NOMO-1 treated with DMSO at 0.1 percent for 48 hours (cell line): ENCODE measurements at regions not wholly inside any gene's neighbourhood (a gene's known extent, or its start where the extent isn't known, plus 50 kb on each side); places are given as distances from the start of the nearest gene placed in this dataset.
"Not testable (repeated sequence)": the region's sequence is repeated elsewhere in the genome, so short reads cannot be mapped to it uniquely, and the experiment has no call there.

Experiments used
- DNase-seq: peaks from one replicate; lab custom pipeline; 2025; ENCODE audit not compliant: unreplicated experiment; lab: John Stamatoyannopoulos, UW

DNA sequence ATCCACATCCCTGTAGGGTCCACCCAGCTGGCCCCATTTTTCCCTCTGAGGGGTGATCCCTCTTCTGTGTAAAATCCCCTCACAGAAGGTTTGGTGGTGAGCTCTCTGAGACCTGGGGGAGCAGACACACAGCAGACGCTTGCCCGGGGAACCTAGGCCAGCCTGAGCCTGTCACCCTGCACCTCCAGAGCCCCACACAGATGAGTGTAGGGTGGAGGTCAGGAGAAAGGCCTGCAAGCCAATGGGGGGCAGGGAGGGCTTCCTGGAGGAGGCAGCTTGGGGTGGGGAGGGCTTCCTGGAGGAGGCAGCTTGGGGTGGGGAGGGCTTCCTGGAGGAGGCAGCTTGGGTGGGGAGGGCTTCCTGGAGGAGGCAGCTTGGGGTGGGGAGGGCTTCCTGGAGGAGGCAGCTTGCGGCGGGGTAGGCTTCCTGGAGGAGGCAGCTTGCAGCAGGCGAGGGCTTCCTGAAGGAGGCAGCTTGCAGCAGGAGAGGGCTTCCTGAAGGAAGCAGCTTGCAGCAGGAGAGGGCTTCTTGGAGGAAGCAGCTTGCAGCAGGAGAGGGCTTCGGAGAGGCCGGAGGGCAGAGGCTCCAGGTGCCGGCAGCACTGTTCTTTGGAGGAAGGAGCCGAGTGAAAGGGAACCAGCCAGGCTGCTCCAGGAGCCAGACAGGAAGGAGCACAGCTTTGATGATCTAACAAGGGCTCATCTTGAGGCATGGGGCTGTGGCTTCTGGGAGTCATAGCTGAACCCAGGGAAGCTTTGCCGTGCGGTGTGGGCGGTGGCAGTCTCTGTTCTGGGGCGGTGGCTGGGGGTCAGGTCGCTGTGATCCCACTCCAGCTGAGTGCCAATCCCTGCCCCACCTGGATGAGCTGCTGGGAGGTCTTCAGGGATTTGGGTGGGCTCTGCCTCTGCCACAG is 83.7 kb upstream of the ZNF469 start:
- DNase-seq, result no peak

GRCh38 chr16:88299751-88300462 is 82.9 kb upstream of the ZNF469 start:
- DNase-seq, result no peak

- no peak for DNase-seq
These were observed 82.3 kb upstream of the ZNF469 start for GRCh38 chr16:88300463-88300835.

DNA sequence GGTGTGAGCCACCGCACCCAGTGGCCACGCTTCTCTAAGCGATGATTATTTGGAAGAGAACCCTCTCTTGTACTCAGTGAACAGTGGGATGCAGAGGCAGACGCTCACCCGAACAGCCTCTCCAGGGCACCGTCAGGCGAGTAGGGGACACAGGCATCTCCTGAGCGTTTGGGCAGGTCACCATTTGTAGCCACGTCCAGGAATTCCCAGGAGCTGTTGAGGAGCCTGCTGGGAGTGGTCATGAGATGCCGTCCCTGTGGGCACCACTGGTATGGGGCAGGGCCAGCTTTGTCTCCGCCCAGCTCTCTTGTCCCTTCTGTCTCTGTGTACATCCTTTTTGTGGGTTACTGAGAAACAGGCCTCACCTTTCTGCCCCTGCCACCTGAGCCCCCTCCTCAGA is 81.3 kb upstream of the ZNF469 start:
- no peak for DNase-seq

GRCh38 chr16:88301886-88302285 is 80.9 kb upstream of the ZNF469 start:
- no peak for DNase-seq

- no peak for DNase-seq
These were observed 80.1 kb upstream of the ZNF469 start for GRCh38 chr16:88302666-88303065.

DNA sequence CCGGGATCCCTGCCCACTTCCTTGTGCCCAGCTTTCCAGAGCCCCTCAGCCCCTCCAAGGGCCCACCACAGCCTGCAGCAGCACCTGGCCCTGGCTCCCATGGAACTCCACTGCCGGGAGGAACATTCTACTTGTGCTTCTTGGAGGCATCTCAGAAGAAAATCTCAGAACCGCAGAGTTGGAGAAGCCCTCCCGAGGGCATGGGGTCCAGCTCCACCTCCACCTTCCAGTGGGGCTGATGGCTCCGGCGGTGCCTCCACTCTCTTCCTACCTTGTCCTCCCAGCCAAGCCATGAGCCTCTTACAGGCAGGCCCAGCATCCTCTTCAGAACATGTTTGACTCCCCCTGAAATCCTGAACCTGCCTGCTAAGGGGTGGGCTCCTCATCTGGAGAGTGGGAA is 79.4 kb upstream of the ZNF469 start:
- no peak for DNase-seq

DNA sequence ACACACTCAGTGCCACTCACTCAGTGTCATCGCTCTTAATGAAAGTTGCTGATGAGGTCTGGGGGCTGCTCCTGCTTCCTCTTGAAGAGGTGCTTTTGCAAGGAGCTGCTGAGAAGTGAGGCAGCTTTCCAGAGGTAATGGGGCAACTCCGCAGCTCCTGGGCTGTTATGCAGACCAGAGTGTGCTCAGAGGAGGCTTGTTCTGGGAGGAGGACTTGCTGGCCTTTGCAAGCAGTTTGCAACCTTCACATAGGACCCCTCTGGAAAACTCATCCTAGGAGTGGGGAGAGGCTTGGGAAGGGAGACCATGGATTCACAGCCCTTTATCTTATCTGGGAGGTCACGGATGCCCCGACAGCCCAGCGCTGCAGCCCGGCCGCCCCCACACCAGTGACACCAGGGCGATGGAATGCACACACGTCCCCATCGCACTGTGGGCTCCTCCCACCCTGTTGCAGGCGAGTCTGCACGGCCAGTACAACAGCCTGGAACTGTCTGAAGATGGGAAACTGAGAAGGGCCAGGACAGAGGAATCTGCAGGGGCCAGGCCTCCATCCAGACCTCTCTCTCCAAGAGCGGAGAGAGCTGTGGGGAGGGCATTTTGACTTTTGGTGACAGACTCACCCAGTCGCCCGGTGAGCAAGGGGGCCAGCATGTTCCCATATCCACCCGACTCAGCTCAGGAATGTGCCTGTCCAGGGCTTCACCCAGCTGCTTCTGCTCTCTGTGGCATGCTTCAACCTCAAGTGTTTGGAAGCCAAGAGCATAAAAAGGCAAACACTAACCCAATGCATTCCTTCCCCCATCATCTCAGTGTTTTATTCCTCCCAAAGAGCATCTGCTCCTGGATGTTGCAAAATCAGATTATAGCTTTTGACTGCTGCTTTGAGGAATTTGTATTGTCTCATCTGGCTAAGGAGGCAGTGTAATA is 78.6 kb upstream of the ZNF469 start:
- no peak for DNase-seq

DNA sequence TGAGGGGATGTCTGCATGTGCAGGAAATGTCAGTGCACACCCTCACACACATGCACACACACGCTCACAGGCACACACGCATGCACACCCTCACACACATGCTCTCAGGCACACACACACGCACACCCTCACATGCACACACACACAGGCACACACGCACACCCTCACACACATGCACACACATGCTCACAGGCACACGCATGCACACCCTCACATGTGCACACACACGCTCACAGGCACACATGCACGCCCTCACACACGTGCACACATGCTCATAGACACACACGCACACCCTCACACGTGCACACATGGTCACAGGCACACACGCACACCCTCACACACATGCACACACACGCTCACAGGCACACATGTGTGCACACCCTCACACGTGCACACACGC is 77.6 kb upstream of the ZNF469 start:
- no peak for DNase-seq

GRCh38 chr16:88306411-88306810 is 76.3 kb upstream of the ZNF469 start:
- DNase-seq, result no peak

DNA sequence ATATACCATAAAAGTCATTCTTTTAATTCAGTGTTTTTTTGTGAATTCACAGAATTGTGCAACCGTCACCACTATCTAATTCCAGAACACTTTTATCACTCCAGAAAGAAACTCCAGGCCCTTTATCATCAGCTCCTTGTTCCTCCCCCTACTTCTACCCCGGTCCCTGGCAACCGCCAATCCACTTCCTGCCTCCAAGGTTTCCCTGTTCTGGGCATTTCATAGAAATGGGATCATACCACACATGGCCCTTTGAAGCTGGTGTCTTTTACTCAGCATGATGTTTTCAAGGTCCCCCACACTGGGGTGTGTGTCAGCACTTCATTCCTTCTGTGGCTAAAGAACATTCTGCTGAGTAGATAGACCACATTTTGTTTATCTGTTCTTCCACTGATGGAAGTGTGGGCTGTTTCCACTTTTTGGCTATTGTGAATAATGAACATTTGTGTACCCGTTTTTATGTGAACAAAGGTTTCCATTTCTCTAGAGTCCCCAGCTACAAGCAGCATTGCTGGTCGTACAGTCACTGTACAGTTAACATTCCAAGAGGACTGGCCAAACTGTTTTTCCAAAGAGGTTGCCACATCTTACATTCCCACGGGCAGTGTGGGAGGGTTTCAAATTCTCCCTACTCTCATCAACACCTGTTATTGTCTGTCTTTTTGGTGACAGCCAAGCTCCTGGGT is 75.8 kb upstream of the ZNF469 start:
- no peak for DNase-seq

GRCh38 chr16:88308441-88309173 is 74.2 kb upstream of the ZNF469 start:
- DNase-seq, result no peak

DNA sequence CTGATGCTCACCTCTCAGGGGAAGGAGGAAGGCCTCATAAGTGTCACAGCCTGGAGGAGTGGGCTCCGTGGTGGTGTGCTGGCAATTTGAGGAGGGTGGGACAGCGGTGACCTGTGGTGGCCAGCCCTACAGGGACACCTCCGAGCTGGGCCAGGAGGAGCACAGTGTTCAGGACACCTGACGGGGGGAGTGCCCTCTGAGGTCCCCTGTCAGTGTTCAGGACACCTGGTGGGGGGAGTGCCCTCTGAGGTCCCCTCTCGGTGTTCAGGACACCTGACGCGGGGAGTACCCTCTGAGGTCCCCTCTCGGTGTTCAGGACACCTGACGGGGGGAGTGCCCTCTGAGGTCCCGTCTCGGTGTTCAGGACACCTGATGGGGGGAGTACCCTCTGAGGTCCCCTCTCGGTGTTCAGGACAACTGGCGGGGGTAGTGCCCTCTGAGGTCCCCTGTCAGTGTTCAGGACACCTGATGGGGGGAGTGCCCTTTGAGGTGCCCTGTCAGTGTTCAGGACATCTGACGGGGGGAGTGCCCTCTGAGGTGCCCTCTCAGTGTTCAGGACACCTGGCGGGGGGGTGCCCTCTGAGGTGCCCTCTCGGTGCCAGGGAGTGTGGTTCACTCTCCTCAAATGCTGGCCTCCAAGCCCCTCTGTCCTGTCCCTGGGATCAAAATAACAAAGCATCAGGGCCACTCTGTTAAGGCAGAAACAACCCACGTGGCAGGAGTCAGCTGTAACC is 73.4 kb upstream of the ZNF469 start:
- DNase-seq, result no peak

DNA sequence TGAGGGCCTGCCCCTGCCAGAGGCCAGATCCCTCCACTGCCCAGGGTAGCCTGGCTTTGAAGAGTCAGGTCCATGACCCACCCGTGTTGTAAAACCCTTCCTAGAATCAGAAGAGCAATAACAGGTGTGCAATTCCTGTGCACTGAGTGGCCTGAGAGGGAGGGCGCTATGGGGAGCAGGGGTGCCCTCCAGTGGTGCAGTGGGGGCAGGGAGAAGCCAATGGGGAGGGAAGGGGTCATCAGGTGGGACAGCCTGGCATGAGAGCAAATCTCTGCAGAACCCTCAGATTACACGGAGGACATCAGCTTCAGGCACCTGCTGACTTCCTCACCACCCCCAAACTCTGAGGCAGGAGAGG is 72.9 kb upstream of the ZNF469 start:
- no peak for DNase-seq

GRCh38 chr16:88310796-88311605 is 71.8 kb upstream of the ZNF469 start:
- no peak for DNase-seq

DNA sequence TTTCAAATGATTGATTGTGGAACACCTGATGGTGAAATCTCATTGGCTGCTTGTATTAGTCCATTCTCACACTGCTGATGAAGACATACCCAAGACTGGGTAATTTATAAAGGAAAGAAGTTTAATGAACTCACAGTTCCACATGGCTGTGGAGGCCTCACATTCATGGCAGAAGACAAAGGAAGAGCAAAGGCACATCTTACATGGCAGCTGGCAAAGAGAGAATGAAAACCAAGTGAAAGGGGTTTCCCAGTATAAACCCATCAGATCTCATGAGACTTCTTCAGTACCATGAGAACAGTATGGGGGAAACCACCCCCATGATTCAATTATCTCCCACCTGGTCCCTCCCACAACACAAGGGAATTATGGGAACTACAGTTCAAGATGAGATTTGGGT is 70.9 kb upstream of the ZNF469 start:
- DNase-seq, result not testable (repeated sequence)

GRCh38 chr16:88312732-88313131 is 70.0 kb upstream of the ZNF469 start:
- DNase-seq, result no peak

DNA sequence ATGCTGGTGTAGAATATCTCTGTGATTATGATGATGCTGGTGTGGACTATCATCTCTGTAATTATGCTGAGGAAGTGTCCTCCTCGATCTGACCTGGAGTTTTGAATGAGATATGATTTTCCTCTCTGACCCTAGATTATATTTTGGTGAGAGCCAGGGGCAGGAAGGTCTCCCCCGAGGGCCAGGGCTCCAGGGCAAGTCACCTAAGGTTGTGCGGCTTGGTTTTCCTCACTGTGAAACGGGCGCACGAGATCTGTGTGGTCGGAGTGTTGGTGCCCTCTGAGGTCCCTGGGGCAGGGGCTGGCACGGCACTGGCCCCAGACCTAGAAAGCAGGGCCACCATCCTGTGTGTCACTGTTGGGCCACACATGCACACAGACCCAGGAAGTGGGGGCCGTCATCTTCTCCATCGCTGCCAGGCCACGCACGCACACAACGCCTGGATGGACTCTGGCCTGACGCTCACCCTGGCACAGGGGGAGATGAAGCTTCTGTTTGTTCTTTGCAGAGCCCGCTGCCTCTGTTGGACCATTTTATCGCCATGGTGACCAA is 67.7 kb upstream of the ZNF469 start:
- DNase-seq, result no peak
